HG02938 (cell line): ENCODE measurements at regions not wholly inside any gene's neighbourhood (a gene's known extent, or its start where the extent isn't known, plus 50 kb on each side); places are given as distances from the start of the nearest gene placed in this dataset.
"Not testable (repeated sequence)": the region's sequence is repeated elsewhere in the genome, so short reads cannot be mapped to it uniquely, and the experiment has no call there.

Experiments used
- ATAC-seq: cut with Tn5 transposase; IDR thresholded peaks from one replicate; pipeline ENCODE4 v1.9.1; 2021; ENCODE audit warnings: mild to moderate bottlenecking, moderate library complexity; ENCODE audit not compliant: unreplicated experiment

GRCh38 chr12:38157933-38158401 is 158.6 kb upstream of the ALG10B start:
- no peak for ATAC-seq

DNA sequence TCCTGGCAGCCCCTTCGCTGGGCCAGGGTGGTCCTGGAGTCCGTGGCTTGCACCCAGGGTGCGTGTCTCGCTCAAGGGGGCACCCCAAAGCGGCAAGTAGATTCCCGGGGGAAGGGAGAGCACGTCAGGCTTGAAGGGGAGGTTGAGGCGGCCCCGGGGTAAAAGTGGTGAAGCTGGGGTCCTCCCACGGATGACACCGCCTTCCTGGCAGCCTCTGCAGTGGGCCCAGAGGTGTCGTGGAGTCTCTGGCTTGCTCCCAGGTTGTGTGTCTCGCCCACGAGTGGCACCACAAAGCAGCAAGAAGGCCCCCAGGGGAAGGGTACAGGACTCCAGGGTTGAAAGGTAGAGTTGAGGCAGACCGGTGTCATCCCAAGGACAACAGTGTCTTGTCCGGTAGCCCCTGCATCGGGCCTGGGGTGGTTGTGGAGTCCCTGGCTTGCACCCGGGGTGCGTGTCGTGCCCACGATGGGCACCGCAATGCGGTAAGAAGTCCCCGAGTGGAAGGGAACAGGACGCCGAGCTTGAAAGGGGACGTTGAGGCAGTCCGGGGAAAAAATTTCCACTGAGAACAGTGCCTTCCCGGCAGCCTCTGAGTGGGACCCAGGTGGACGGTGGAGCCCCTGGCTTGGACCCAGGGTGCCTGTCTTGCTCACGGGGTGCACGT is 158.0 kb upstream of the ALG10B start:
- no peak for ATAC-seq

GRCh38 chr12:38159092-38159551 is 157.5 kb upstream of the ALG10B start:
- ATAC-seq: no peak

- no peak for ATAC-seq
These were observed 156.8 kb upstream of the ALG10B start for GRCh38 chr12:38159591-38160317.

DNA sequence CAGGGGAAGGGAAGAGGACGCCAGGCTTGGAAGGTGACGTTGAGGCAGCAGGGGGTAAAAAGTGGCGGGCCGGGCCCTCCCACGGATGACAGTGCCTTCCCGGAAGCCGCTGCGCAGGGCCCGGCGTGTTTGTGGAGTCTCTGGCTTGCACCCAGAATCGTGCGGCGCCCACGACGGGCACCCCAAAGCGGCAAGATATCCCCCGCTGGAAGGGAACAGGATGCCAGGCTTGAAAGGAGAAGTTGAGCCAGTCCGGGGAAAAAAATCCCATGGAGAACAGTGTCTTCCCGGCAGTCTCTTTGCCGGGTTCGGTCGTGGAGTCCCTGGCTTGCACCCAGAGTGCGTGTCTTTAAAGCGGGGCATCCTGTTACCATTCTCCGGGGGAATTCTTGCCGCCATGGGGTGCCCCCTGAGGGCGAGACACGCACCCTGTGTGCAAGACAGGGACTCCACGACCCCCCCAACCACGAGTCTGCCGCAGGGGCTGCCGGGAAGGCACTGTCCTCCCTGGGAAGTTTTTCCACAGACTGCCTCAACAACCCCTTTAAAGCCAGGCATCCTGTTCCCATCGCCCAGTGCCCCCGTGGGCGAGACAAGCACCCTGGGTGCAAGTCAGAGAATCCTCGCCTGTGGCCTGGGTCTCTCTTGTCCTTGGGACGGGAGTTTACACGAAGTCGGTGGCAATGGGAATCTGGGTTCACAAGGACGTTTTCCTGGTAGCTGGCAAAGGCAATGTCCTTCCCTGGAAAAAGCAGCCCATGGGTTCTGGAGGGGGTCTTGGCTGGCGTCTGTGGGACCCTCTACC is 156.1 kb upstream of the ALG10B start:
- no peak for ATAC-seq

GRCh38 chr12:38161123-38162000 is 155.2 kb upstream of the ALG10B start:
- ATAC-seq: no peak

GRCh38 chr12:38162013-38162412 is 154.6 kb upstream of the ALG10B start:
- ATAC-seq: no peak

GRCh38 chr12:38162708-38163441 is 153.7 kb upstream of the ALG10B start:
- no peak for ATAC-seq

- ATAC-seq: no peak
These were observed 153.2 kb upstream of the ALG10B start for GRCh38 chr12:38163442-38163801.

GRCh38 chr12:38166225-38166624 is 150.3 kb upstream of the ALG10B start:
- ATAC-seq: no peak

DNA sequence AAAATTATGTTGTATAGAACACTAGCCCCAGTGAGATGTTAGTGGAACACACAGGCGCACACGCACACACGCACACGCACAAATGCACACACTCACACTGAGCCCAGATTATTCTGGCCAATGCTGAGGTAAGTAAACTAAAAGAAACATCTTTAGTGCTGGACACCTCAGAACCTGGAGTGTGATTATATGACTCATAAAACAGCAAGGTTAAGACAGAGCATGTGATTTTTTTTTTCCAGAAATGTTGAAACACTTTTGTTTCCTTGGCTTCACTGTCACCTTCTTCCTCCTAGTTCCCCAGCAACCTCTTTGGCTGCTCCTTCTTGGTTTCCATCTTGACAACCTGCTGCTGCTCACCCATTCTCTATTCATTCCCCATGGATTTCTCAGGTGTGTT is 141.0 kb upstream of the ALG10B start:
- ATAC-seq: no peak

- ATAC-seq: not testable (repeated sequence)
These were observed 133.0 kb upstream of the ALG10B start for GRCh38 chr12:38183617-38184016.

- ATAC-seq: not testable (repeated sequence)
These were observed 119.3 kb upstream of the ALG10B start for GRCh38 chr12:38197286-38197685.

GRCh38 chr12:38201461-38202276 is 114.9 kb upstream of the ALG10B start:
- no peak for ATAC-seq

- no peak for ATAC-seq
These were observed 111.7 kb upstream of the ALG10B start for GRCh38 chr12:38204831-38205230.

GRCh38 chr12:38222011-38222410 is 94.6 kb upstream of the ALG10B start:
- no peak for ATAC-seq

DNA sequence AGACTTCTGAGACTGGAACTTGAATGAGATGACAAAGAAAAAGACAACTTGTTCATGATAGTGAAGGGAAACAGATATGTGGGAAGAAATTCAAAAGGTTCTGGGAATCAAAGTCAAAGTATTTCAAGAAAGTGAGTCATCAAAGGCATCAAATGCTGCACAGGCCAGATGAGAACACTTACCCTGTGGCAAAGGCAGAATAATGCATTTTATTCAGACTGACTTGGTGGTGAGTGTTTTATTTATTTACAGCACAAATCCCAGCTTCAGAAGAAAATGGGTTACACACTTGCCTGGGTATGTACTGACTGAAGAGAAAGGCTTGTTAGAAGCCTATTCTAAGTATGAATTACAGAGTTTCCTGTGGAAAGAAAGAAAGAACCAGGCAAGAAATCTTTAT is 78.2 kb upstream of the ALG10B start:
- not testable (repeated sequence) for ATAC-seq

DNA sequence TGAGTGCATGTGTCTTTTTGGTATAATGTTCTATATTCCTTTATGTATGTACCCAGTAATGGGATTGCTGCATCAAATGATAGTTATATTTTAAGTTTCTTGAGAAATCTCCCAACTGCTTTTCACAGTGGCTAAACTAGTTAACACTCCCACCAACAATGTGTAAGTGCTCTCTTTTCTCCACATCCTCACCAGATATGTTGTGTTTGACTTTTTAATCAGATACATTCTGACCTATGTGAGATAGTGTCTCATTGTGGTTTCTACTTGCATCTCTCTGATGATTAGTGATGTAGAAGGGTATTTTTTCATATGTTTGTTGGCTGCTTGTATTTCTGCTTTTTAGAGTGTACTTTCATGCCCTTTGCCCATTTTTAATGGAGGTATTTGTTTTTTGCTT is 62.8 kb upstream of the ALG10B start:
- no peak for ATAC-seq

GRCh38 chr12:38258411-38258810 is 58.2 kb upstream of the ALG10B start:
- ATAC-seq: no peak
